ENCODE measurements at regions not wholly inside any gene's neighbourhood (a gene's known extent, or its start where the extent isn't known, plus 50 kb on each side); places are given as distances from the start of the nearest gene placed in this dataset.

DNA sequence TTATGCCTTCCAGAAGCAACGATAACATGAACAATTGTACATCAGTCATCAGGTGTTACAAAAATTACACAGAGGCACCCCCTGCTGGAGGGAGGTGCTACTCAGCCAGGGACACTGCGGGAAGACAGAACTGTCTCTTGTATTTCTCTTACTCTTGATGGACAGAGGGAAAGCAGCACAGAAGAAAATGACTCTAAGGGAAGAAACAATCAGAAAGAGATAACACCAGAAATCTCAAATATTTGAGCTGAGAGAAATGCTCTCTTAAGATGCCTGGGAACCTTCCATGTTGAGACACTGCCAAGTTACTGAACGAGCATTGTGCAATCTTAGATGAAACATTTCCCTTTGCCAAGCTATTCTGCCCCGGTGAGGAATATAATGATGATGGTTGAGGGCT, 227.6 kb upstream of the NPSR1 start:
- TF ChIP-seq, protein P1, sequence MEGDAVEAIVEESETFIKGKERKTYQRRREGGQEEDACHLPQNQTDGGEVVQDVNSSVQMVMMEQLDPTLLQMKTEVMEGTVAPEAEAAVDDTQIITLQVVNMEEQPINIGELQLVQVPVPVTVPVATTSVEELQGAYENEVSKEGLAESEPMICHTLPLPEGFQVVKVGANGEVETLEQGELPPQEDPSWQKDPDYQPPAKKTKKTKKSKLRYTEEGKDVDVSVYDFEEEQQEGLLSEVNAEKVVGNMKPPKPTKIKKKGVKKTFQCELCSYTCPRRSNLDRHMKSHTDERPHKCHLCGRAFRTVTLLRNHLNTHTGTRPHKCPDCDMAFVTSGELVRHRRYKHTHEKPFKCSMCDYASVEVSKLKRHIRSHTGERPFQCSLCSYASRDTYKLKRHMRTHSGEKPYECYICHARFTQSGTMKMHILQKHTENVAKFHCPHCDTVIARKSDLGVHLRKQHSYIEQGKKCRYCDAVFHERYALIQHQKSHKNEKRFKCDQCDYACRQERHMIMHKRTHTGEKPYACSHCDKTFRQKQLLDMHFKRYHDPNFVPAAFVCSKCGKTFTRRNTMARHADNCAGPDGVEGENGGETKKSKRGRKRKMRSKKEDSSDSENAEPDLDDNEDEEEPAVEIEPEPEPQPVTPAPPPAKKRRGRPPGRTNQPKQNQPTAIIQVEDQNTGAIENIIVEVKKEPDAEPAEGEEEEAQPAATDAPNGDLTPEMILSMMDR (IDR thresholded peaks at IDR 0.05; ENCODE audit: insufficient read depth, low read length), result no peak
- TF ChIP-seq, protein P2, sequence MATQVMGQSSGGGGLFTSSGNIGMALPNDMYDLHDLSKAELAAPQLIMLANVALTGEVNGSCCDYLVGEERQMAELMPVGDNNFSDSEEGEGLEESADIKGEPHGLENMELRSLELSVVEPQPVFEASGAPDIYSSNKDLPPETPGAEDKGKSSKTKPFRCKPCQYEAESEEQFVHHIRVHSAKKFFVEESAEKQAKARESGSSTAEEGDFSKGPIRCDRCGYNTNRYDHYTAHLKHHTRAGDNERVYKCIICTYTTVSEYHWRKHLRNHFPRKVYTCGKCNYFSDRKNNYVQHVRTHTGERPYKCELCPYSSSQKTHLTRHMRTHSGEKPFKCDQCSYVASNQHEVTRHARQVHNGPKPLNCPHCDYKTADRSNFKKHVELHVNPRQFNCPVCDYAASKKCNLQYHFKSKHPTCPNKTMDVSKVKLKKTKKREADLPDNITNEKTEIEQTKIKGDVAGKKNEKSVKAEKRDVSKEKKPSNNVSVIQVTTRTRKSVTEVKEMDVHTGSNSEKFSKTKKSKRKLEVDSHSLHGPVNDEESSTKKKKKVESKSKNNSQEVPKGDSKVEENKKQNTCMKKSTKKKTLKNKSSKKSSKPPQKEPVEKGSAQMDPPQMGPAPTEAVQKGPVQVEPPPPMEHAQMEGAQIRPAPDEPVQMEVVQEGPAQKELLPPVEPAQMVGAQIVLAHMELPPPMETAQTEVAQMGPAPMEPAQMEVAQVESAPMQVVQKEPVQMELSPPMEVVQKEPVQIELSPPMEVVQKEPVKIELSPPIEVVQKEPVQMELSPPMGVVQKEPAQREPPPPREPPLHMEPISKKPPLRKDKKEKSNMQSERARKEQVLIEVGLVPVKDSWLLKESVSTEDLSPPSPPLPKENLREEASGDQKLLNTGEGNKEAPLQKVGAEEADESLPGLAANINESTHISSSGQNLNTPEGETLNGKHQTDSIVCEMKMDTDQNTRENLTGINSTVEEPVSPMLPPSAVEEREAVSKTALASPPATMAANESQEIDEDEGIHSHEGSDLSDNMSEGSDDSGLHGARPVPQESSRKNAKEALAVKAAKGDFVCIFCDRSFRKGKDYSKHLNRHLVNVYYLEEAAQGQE (IDR thresholded peaks at IDR 0.05; ENCODE audit: insufficient replicate concordance, low read depth), result no peak

Data from HL-60 (cell line).